BE2C (cell line): ENCODE measurements at regions not wholly inside any gene's neighbourhood (a gene's known extent, or its start where the extent isn't known, plus 50 kb on each side); places are given as distances from the start of the nearest gene placed in this dataset.

Experiments
- DNase-seq: peaks from one replicate; pipeline ENCODE4 v3.0.0-alpha.2; 2020
- H3K27me3 ChIP-seq: fragments of 250-450 bp; sonication (Bioruptor Pico); 2 replicates; pipeline ENCODE4 v1.5.1; 2020; ENCODE audit warnings: mild to moderate bottlenecking
- H3K36me3 ChIP-seq: fragments of 250-450 bp; sonication (Bioruptor Pico); 2 replicates; pipeline ENCODE4 v1.5.1; 2020; ENCODE audit warnings: mild to moderate bottlenecking
- H3K4me1 ChIP-seq: fragments of 250-450 bp; sonication (Bioruptor Pico); 2 replicates; pipeline ENCODE4 v1.5.1; 2020
- H3K4me3 ChIP-seq: 2 replicates; pipeline ENCODE4 v1.5.1; 2011; ENCODE audit warnings: low read depth, low read length
- H3K9me3 ChIP-seq: fragments of 250-450 bp; sonication (Bioruptor Pico); 2 replicates; pipeline ENCODE4 v1.5.1; 2020
- CTCF ChIP-seq: IDR thresholded peaks from 2 replicates; pipeline ENCODE4 v1.5.1; 2012; ENCODE audit warnings: mild to moderate bottlenecking, low read depth, low read length

- Histone ChIP-seq H3K4me1 (no peaks in the 10 kb centered on the region; the same call in 1 of the 2 replicates), H3K36me3 (no peaks in the 10 kb centered on the region), H3K27me3 (no peaks in the 10 kb centered on the region), H3K4me3 (no peak overlapping the region), H3K9me3 (no peaks in the 10 kb centered on the region)
- no peak for TF ChIP-seq CTCF
- no peak for DNase-seq
Observed at GRCh38 chr17:71995590-71995989, 125.2 kb upstream of the SOX9 start.

GRCh38 chr17:72004011-72004427 lies 116.8 kb upstream of the SOX9 start:
- peaks cover 13% of the 10 kb centered on the region for H3K4me1 ChIP-seq
- no peaks in the 10 kb centered on the region for H3K9me3 ChIP-seq
- TF ChIP-seq CTCF: no peak
- H3K4me3 ChIP-seq: no peak overlapping the region
- no peak for DNase-seq
- no peaks in the 10 kb centered on the region for H3K27me3 ChIP-seq
- H3K36me3 ChIP-seq: no peaks in the 10 kb centered on the region

- Histone ChIP-seq H3K9me3 (no peaks in the 10 kb centered on the region), H3K27me3 (no peaks in the 10 kb centered on the region), H3K4me1 (peaks cover 14% of the 10 kb centered on the region), H3K4me3 (no peak overlapping the region), H3K36me3 (no peaks in the 10 kb centered on the region)
- TF ChIP-seq CTCF: no peak
- DNase-seq: no peak
Observed at GRCh38 chr17:72004611-72005331, 116.0 kb upstream of the SOX9 start.

GRCh38 chr17:72005332-72006163 lies 115.3 kb upstream of the SOX9 start:
- no peak for TF ChIP-seq CTCF
- Histone ChIP-seq H3K27me3 (no peaks in the 10 kb centered on the region), H3K9me3 (no peaks in the 10 kb centered on the region; the same call in 1 of the 2 replicates), H3K36me3 (no peaks in the 10 kb centered on the region), H3K4me3 (no peak overlapping the region), H3K4me1 (peaks cover 14% of the 10 kb centered on the region)
- DNase-seq: no peak

- no peaks in the 10 kb centered on the region; the same call in 1 of the 2 replicates for H3K9me3 ChIP-seq
- DNase-seq: no peak
- no peak for TF ChIP-seq CTCF
- peaks cover 14% of the 10 kb centered on the region for H3K4me1 ChIP-seq
- H3K36me3 ChIP-seq: no peaks in the 10 kb centered on the region
- no peaks in the 10 kb centered on the region for H3K27me3 ChIP-seq
- H3K4me3 ChIP-seq: no peak overlapping the region; the same call in 1 of the 2 replicates
Observed at GRCh38 chr17:72008236-72008876, 112.5 kb upstream of the SOX9 start.
